ENCODE measurements at regions not wholly inside any gene's neighbourhood (a gene's known extent, or its start where the extent isn't known, plus 50 kb on each side); places are given as distances from the start of the nearest gene placed in this dataset.

DNA sequence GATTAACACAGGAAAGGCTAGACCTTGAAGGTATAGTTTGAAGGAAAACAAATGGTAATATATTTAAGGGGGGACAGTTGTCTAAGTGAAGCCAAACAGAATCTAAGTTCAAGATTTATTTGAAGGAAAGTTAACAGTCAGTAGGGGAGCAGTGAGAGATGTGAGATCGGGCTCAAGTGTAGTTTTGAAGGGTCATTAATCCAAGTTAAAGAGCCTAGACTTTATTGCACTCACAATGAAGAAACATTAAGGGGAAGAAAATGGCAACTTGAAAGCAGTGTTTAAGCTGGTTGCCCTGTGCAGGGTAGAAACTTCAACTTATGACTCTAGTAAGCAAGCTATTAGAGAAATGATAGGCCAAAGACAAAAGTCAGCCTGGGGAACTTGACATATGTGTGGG, 1952.2 kb downstream of the PCDH7 start:
- Histone ChIP-seq H3K4me1 (no peaks in the 10 kb centered on the region), H3K36me3 (ENCODE audit: control insufficient read depth, insufficient read depth, low read length) (no peaks in the 10 kb centered on the region), H2AFZ (no peak overlapping the region), H3K4me2 (ENCODE audit: low read length) (no peak overlapping the region), H3K27ac (no peak overlapping the region), H3K4me3 (ENCODE audit: low read depth, low read length) (no peak overlapping the region), H3K79me2 (no peaks in the 10 kb centered on the region), H3K27me3 (ENCODE audit: control insufficient read depth, insufficient read depth, low read length) (no peaks in the 10 kb centered on the region), H3K9me3 (ENCODE audit: control insufficient read depth, low read length) (no peaks in the 10 kb centered on the region), H3K9ac (no peak overlapping the region)
- TF ChIP-seq, protein P1, sequence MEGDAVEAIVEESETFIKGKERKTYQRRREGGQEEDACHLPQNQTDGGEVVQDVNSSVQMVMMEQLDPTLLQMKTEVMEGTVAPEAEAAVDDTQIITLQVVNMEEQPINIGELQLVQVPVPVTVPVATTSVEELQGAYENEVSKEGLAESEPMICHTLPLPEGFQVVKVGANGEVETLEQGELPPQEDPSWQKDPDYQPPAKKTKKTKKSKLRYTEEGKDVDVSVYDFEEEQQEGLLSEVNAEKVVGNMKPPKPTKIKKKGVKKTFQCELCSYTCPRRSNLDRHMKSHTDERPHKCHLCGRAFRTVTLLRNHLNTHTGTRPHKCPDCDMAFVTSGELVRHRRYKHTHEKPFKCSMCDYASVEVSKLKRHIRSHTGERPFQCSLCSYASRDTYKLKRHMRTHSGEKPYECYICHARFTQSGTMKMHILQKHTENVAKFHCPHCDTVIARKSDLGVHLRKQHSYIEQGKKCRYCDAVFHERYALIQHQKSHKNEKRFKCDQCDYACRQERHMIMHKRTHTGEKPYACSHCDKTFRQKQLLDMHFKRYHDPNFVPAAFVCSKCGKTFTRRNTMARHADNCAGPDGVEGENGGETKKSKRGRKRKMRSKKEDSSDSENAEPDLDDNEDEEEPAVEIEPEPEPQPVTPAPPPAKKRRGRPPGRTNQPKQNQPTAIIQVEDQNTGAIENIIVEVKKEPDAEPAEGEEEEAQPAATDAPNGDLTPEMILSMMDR (IDR thresholded peaks at IDR 0.05): no peak

DNA sequence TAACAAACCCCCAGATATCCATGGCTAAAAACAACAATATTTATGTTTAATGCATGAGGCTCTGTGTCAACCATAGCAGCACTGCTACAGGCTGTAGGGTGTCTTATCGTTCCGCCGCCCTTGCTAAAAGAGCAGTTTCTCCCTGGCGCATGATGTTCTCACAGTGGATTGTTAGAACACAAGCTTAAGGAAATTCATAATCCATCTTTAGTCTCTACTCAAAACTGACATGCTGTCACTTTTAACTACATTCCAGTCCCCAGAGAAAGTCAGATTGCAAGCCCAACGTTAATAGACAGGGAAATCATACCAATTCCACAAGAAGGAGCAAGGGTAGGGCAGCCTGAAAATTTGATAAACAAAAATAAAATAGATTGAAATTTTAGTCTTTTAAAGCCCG, 1960.8 kb downstream of the PCDH7 start:
- Histone ChIP-seq H3K27me3 (ENCODE audit: control insufficient read depth, insufficient read depth, low read length) (no peaks in the 10 kb centered on the region), H3K4me2 (ENCODE audit: low read length) (no peak overlapping the region), H2AFZ (no peak overlapping the region), H3K36me3 (ENCODE audit: control insufficient read depth, insufficient read depth, low read length) (no peaks in the 10 kb centered on the region), H3K9ac (no peak overlapping the region), H3K79me2 (no peaks in the 10 kb centered on the region), H3K9me3 (ENCODE audit: control insufficient read depth, low read length) (no peaks in the 10 kb centered on the region), H3K4me1 (no peaks in the 10 kb centered on the region), H3K4me3 (ENCODE audit: low read depth, low read length) (no peak overlapping the region), H3K27ac (no peak overlapping the region)
- TF ChIP-seq, protein P1 (IDR thresholded peaks at IDR 0.05): no peak

DNA sequence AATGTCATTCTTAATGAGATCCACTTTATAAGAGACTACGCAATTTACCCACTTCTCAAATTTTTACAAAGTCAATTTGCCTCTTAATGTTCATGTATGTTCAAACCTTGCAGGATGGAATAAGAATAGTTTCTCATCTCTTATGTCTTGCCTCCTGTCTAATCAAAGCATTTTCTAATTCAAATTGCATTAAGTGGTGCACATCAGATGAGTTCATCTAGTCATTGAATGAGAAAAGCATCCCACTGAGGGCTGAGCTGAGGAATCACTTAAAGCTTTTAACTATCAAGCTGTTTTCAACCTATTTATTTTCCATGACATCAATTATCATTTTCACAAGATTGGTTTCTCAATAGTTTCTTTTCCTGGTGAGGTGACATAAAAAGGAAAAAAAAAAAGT, 1964.0 kb downstream of the PCDH7 start:
- H3K4me2 ChIP-seq (ENCODE audit: low read length): no peak overlapping the region
- no peaks in the 10 kb centered on the region for H3K79me2 ChIP-seq
- no peaks in the 10 kb centered on the region for H3K27me3 ChIP-seq (ENCODE audit: control insufficient read depth, insufficient read depth, low read length)
- no peaks in the 10 kb centered on the region for H3K36me3 ChIP-seq (ENCODE audit: control insufficient read depth, insufficient read depth, low read length)
- TF ChIP-seq, protein P1 (IDR thresholded peaks at IDR 0.05): no peak
- H3K9ac ChIP-seq: no peak overlapping the region
- H3K4me1 ChIP-seq: no peaks in the 10 kb centered on the region
- H3K4me3 ChIP-seq (ENCODE audit: low read depth, low read length): no peak overlapping the region
- H2AFZ ChIP-seq: no peak overlapping the region
- no peak overlapping the region for H3K27ac ChIP-seq
- no peaks in the 10 kb centered on the region for H3K9me3 ChIP-seq (ENCODE audit: control insufficient read depth, low read length)

DNA sequence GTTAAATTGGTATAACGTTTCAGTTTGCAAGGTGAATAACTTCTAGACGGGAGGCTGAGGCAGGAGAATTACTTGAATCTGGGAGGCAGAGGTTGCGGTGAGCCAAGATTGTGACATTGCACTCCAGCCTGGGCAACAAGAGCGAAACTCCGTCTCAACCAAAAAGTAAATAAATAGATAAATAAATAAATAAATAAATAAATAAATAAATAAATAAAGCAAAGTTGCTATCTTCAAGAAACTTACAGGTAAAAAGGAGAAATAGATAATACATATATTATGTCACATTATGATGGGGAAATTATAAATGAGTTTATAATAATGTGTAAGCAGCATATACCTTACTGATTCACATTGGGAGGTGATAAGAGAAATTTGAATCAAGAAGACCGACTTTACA, 1966.0 kb downstream of the PCDH7 start:
- Histone ChIP-seq H3K79me2 (no peaks in the 10 kb centered on the region), H3K27me3 (ENCODE audit: control insufficient read depth, insufficient read depth, low read length) (no peaks in the 10 kb centered on the region), H2AFZ (no peak overlapping the region), H3K4me1 (no peaks in the 10 kb centered on the region), H3K36me3 (ENCODE audit: control insufficient read depth, insufficient read depth, low read length) (no peaks in the 10 kb centered on the region), H3K4me3 (ENCODE audit: low read depth, low read length) (no peak overlapping the region), H3K9me3 (ENCODE audit: control insufficient read depth, low read length) (no peaks in the 10 kb centered on the region), H3K9ac (no peak overlapping the region), H3K27ac (no peak overlapping the region), H3K4me2 (ENCODE audit: low read length) (no peak overlapping the region)
- TF ChIP-seq, protein P1 (IDR thresholded peaks at IDR 0.05): no peak

DNA sequence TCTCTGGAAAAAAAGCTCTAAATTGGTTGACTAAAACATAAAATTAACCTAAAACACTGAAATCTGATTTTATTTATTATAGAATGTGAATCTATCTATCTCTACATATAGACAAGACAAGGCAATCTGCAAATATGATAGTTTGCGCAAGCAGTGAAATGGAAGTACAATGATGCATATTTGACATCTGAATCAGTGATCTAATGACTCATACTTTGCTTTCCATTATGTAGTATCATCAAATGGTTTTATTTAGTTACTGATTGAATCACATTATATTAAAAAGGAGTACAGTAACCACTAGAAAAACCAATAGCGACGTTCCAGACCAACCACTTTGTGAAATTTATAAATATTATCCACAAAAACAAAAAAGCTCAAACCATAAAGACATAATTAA, 1969.3 kb downstream of the PCDH7 start:
- Histone ChIP-seq H3K4me1 (no peaks in the 10 kb centered on the region), H3K27me3 (ENCODE audit: control insufficient read depth, insufficient read depth, low read length) (no peaks in the 10 kb centered on the region), H3K9me3 (ENCODE audit: control insufficient read depth, low read length) (no peaks in the 10 kb centered on the region), H3K79me2 (no peaks in the 10 kb centered on the region), H3K27ac (no peak overlapping the region), H3K36me3 (ENCODE audit: control insufficient read depth, insufficient read depth, low read length) (no peaks in the 10 kb centered on the region), H3K4me2 (ENCODE audit: low read length) (no peak overlapping the region), H3K9ac (no peak overlapping the region), H2AFZ (no peak overlapping the region), H3K4me3 (ENCODE audit: low read depth, low read length) (no peak overlapping the region)
- TF ChIP-seq, protein P1 (IDR thresholded peaks at IDR 0.05): no peak
